Body of pancreas (tissue), 4 donors: ENCODE measurements at regions not wholly inside any gene's neighbourhood (a gene's known extent, or its start where the extent isn't known, plus 50 kb on each side); places are given as distances from the start of the nearest gene placed in this dataset.
A peak's percentile ranks its signal among the peaks of the same experiment; 100 is the strongest.

ENCODE experiments used
- ATAC-seq: fragments of 150-250 bp; one replicate; pipeline ENCODE4 v1.9.1; 2016
- DNase-seq, 4 donors: peaks; one replicate each; pipeline ENCODE4 v3.0.0-alpha.2; 2019
- H3K27ac ChIP-seq, 4 donors: fragments of 200-600 bp; sonication (generic); 1 replicate in 3 of 4; 2 replicates in 1 of 4; pipeline versions ENCODE4 v1.5.1 to v1.6.1; 2016 to 2019; ENCODE audit warnings: mild to moderate bottlenecking in 1 of 4, mixed read lengths in 1 of 4, moderate library complexity in 1 of 4
- H3K27me3 ChIP-seq, 2 donors: fragments of 200-600 bp; sonication (generic); one replicate each; pipeline ENCODE4 v1.6.0; 2016; ENCODE audit warnings: mild to moderate bottlenecking in 1 of 2
- H3K36me3 ChIP-seq, 2 donors: fragments of 200-600 bp; sonication (generic); replicated peaks in 1 of 2; 2 replicates each; pipeline ENCODE4 v1.5.1; 2016; ENCODE audit warnings: low read depth in 2 of 2; ENCODE audit not compliant: insufficient read depth in 1 of 2
- H3K4me1 ChIP-seq: fragments of 200-600 bp; sonication (generic); one replicate; pipeline ENCODE4 v1.6.0; 2016
- H3K4me3 ChIP-seq, 2 donors: fragments of 200-600 bp; sonication (generic); 1 replicate in 1 of 2; 2 replicates in 1 of 2; pipeline ENCODE4 v1.5.1; 2016 to 2019
- H3K9me3 ChIP-seq, 3 donors: fragments of 200-600 bp; sonication (generic); 1 replicate in 2 of 3; 2 replicates in 1 of 3; pipeline ENCODE4 v1.5.1; 2016
- CTCF ChIP-seq, 7 experiments: fragments of 450-650 bp in 4 of 7; fragments of 200-600 bp in 3 of 7; sonication (generic) in 3 of 7; IDR thresholded peaks; one replicate each; pipeline ENCODE4 v1.5.1; 2016 to 2019; ENCODE audit warnings: antibody characterized with exemption in 7 of 7
- POLR2A ChIP-seq, 3 donors: fragments of 450-650 bp; IDR thresholded peaks; one replicate each; pipeline ENCODE4 v1.6.1; 2016; ENCODE audit warnings: antibody characterized with exemption in 3 of 3, mild to moderate bottlenecking in 2 of 3
- WGBS, 2 donors: methylation state at CpG; one replicate each; pipeline ENCODE4 v1.1.5; 2017; 5-methylcytosine and 5-hydroxymethylcytosine counted together
- intact Hi-C: fragments of 100-400 bp; cut with DNase I; formaldehyde crosslinking; loops from one replicate; pipeline ENCODE4 v1.15.1; 2023

- DNase-seq (no peak), ATAC-seq (no peak)
- Histone ChIP-seq H3K27me3 (no peaks in the 10 kb centered on the region), H3K36me3 (no peaks in the 10 kb centered on the region), H3K4me1 (no peaks in the 10 kb centered on the region), H3K4me3 (no peak overlapping the region), H3K27ac (no peak overlapping the region), H3K9me3 (no peaks in the 10 kb centered on the region)
- TF ChIP-seq POLR2A (IDR thresholded peaks at IDR 0.05) = no peak
- TF ChIP-seq CTCF (IDR thresholded peaks at IDR 0.05) = no peak
- WGBS, 2 donors = 55 to 75% methylated on average over 3 of the region's 3 CpGs
- intact Hi-C loops = no loop called here
Measured at GRCh38 chr9:27880635-27881034, 307.4 kb upstream of the C9orf72 start.

GRCh38 chr9:27888661-27889295 is 315.5 kb upstream of the C9orf72 start:
- WGBS, 2 donors = 58 to 70% methylated on average over 2 of the region's 2 CpGs
- Histone ChIP-seq H3K36me3 (no peaks in the 10 kb centered on the region), H3K4me1 (no peaks in the 10 kb centered on the region), H3K27me3 (no peaks in the 10 kb centered on the region), H3K9me3 (no peaks in the 10 kb centered on the region), H3K27ac (no peak overlapping the region), H3K4me3 (no peak overlapping the region)
- ATAC-seq (peak; percentile 40), DNase-seq (peak; percentile 7 to 44 (median 27))
- TF ChIP-seq POLR2A (IDR thresholded peaks at IDR 0.05) (no peak), CTCF (IDR thresholded peaks at IDR 0.05) (peak in 6 of 7 experiments; percentile 35 to 51 (median 48))
- intact Hi-C loops = no loop called here

GRCh38 chr9:27924502-27924901 is 351.2 kb upstream of the C9orf72 start:
- no peak overlapping the region for H3K4me3 ChIP-seq
- H3K36me3 ChIP-seq = no peaks in the 10 kb centered on the region
- DNase-seq (no peak), ATAC-seq (no peak)
- no peaks in the 10 kb centered on the region for H3K4me1 ChIP-seq
- no peak overlapping the region for H3K27ac ChIP-seq
- WGBS, 2 donors = 50 to 61% methylated on average over 1 of the region's 1 CpG
- no peaks in the 10 kb centered on the region for H3K27me3 ChIP-seq
- no peaks in the 10 kb centered on the region for H3K9me3 ChIP-seq
- TF ChIP-seq CTCF (IDR thresholded peaks at IDR 0.05) = no peak
- TF ChIP-seq POLR2A (IDR thresholded peaks at IDR 0.05) = no peak
- intact Hi-C loops = no loop called here

GRCh38 chr9:27925815-27926214 is 352.5 kb upstream of the C9orf72 start:
- TF ChIP-seq POLR2A (IDR thresholded peaks at IDR 0.05) (no peak), CTCF (IDR thresholded peaks at IDR 0.05) (no peak)
- Histone ChIP-seq H3K9me3 (no peaks in the 10 kb centered on the region), H3K27me3 (no peaks in the 10 kb centered on the region), H3K4me3 (no peak overlapping the region), H3K36me3 (no peaks in the 10 kb centered on the region), H3K4me1 (no peaks in the 10 kb centered on the region), H3K27ac (no peak overlapping the region)
- DNase-seq = no peak
- WGBS, 2 donors = 11 to 18% methylated on average over 4 of the region's 4 CpGs
- intact Hi-C loops = no loop called here
- no peak for ATAC-seq

- H3K36me3 ChIP-seq = no peaks in the 10 kb centered on the region
- H3K27ac ChIP-seq = no peak overlapping the region
- H3K9me3 ChIP-seq = no peaks in the 10 kb centered on the region
- intact Hi-C loops = no loop called here
- H3K27me3 ChIP-seq = no peaks in the 10 kb centered on the region
- DNase-seq (no peak), ATAC-seq (no peak)
- H3K4me3 ChIP-seq = no peak overlapping the region
- peaks cover 3% of the 10 kb centered on the region for H3K4me1 ChIP-seq
- TF ChIP-seq POLR2A (IDR thresholded peaks at IDR 0.05) (no peak), CTCF (IDR thresholded peaks at IDR 0.05) (no peak)
- WGBS, 2 donors = 12 to 23% methylated on average over 2 of the region's 2 CpGs
Measured at GRCh38 chr9:27929841-27930240, 356.6 kb upstream of the C9orf72 start.
